ENCODE measurements at regions not wholly inside any gene's neighbourhood (a gene's known extent, or its start where the extent isn't known, plus 50 kb on each side); places are given as distances from the start of the nearest gene placed in this dataset.

DNA sequence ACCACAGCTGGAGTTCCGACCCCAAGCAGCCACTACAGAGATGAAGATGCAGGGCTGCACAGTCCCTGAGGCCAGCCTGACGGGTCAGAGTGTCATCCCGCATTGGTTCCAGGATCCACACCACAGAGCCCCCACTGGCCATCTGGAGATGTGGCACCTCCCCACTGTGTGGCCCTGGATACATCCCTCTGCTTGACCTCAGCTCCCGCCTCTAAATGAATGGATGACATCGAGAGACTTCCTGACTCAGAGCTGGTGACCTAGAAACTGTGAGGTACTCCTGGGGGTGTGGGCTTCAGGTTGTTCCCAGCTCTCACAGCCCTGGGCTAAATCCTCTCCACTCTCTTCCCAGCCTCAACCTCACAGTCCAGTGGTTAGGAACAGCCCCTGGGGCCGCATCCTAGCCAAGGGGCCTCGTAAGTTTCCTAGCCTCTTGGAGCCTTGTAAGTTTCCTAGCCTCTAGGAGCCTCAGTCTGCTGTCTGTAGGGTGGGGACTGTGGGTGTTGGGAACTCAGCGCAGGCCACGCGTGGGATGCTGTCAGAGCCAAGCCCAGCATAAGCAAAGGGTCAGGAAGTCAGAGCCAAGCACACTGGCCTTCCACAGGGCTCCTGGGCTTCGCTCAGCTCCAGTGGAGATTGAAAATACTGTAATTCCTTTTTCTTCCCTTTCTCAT, 87.5 kb upstream of the RUNX3 start:
- Histone ChIP-seq H3K4me3 (no peak overlapping the region), H3K27me3 (no peaks in the 10 kb centered on the region), H3K36me3 (replicated peaks in 1 of 2; ENCODE audit: insufficient read depth in 1 of 2, low read depth in 2 of 2) (no peaks in the 10 kb centered on the region), H3K9me3 (no peaks in the 10 kb centered on the region), H3K27ac (no peak overlapping the region), H3K4me1 (no peaks in the 10 kb centered on the region)
- DNase-seq (no peak), ATAC-seq (no peak)
- 72 to 86% methylated on average over 9 to 11 of the region's 11 CpGs for WGBS, 2 donors
- intact Hi-C loops (cut with DNase I), result no loop called here
- TF ChIP-seq POLR2A (IDR thresholded peaks at IDR 0.05) (no peak), CTCF (IDR thresholded peaks at IDR 0.05) (no peak)

GRCh38 chr1:25012966-25013962, 83.2 kb upstream of the RUNX3 start:
- H3K27me3 ChIP-seq, result no peaks in the 10 kb centered on the region
- no peaks in the 10 kb centered on the region for H3K9me3 ChIP-seq
- no peak overlapping the region for H3K27ac ChIP-seq
- intact Hi-C loops (cut with DNase I), result no loop called here
- DNase-seq (no peak), ATAC-seq (no peak)
- no peak for TF ChIP-seq CTCF (IDR thresholded peaks at IDR 0.05)
- TF ChIP-seq POLR2A (IDR thresholded peaks at IDR 0.05), result no peak
- no peak overlapping the region for H3K4me3 ChIP-seq
- H3K4me1 ChIP-seq, result no peaks in the 10 kb centered on the region
- 64 to 72% methylated on average over 11 to 17 of the region's 17 CpGs for WGBS, 2 donors
- no peaks in the 10 kb centered on the region for H3K36me3 ChIP-seq (replicated peaks in 1 of 2; ENCODE audit: insufficient read depth in 1 of 2, low read depth in 2 of 2)

GRCh38 chr1:25011943-25012638, 82.0 kb upstream of the RUNX3 start:
- intact Hi-C loops (cut with DNase I), result no loop called here
- no peaks in the 10 kb centered on the region for H3K27me3 ChIP-seq
- WGBS, 2 donors, result 65 to 68% methylated on average over 13 of the region's 13 CpGs
- no peak for ATAC-seq
- TF ChIP-seq POLR2A (IDR thresholded peaks at IDR 0.05) (no peak), CTCF (IDR thresholded peaks at IDR 0.05) (no peak)
- H3K4me3 ChIP-seq, result no peak overlapping the region
- no peaks in the 10 kb centered on the region for H3K9me3 ChIP-seq
- no peak for DNase-seq
- H3K4me1 ChIP-seq, result no peaks in the 10 kb centered on the region
- H3K36me3 ChIP-seq (replicated peaks in 1 of 2; ENCODE audit: insufficient read depth in 1 of 2, low read depth in 2 of 2), result no peaks in the 10 kb centered on the region
- no peak overlapping the region for H3K27ac ChIP-seq

GRCh38 chr1:25011275-25011674, 81.2 kb upstream of the RUNX3 start:
- intact Hi-C loops (cut with DNase I), result no loop called here
- no peaks in the 10 kb centered on the region for H3K9me3 ChIP-seq
- 56 to 77% methylated on average over 4 of the region's 4 CpGs for WGBS, 2 donors
- H3K36me3 ChIP-seq (replicated peaks in 1 of 2; ENCODE audit: insufficient read depth in 1 of 2, low read depth in 2 of 2), result no peaks in the 10 kb centered on the region
- H3K4me1 ChIP-seq, result no peaks in the 10 kb centered on the region
- DNase-seq (no peak), ATAC-seq (no peak)
- H3K27ac ChIP-seq, result no peak overlapping the region
- H3K4me3 ChIP-seq, result no peak overlapping the region
- TF ChIP-seq POLR2A (IDR thresholded peaks at IDR 0.05) (no peak), CTCF (IDR thresholded peaks at IDR 0.05) (no peak)
- no peaks in the 10 kb centered on the region for H3K27me3 ChIP-seq
